ENCODE measurements at regions not wholly inside any gene's neighbourhood (a gene's known extent, or its start where the extent isn't known, plus 50 kb on each side); places are given as distances from the start of the nearest gene placed in this dataset.
A peak's percentile ranks its signal among the peaks of the same experiment; 100 is the strongest.
"Not testable (repeated sequence)": the region's sequence is repeated elsewhere in the genome, so short reads cannot be mapped to it uniquely, and the experiment has no call there.

- DNase-seq (ENCODE audit: low spot score in 2 of 2) = no peak
- no peaks in the 10 kb centered on the region for H3K27me3 ChIP-seq
- no peak overlapping the region for H3K27ac ChIP-seq
- H3K4me3 ChIP-seq = no peak overlapping the region
- TF ChIP-seq CTCF (IDR thresholded peaks at IDR 0.05) = no peak
- H3K4me1 ChIP-seq = no peaks in the 10 kb centered on the region
- H3K36me3 ChIP-seq = no peaks in the 10 kb centered on the region
- peaks cover 0 to 5% of the 10 kb centered on the region in 2 donors for H3K9me3 ChIP-seq
- intact Hi-C loops (cut with DNase I) = no loop called here
Observed at GRCh38 chr2:56582570-56582969, 398.8 kb downstream of the CCDC85A start.

GRCh38 chr2:56583796-56584315 is 400.1 kb downstream of the CCDC85A start:
- Histone ChIP-seq H3K9me3 (peaks cover 0 to under 1% of the 10 kb centered on the region in 2 donors), H3K27me3 (no peaks in the 10 kb centered on the region), H3K36me3 (no peaks in the 10 kb centered on the region), H3K27ac (no peak overlapping the region), H3K4me3 (no peak overlapping the region), H3K4me1 (peaks cover 0 to 3% of the 10 kb centered on the region in 2 donors)
- DNase-seq (ENCODE audit: low spot score in 2 of 2) = no peak
- intact Hi-C loops (cut with DNase I) = no loop called here
- TF ChIP-seq CTCF (IDR thresholded peaks at IDR 0.05) = no peak

- Histone ChIP-seq H3K27ac (no peak overlapping the region), H3K4me3 (no peak overlapping the region), H3K36me3 (no peaks in the 10 kb centered on the region), H3K9me3 (no peaks in the 10 kb centered on the region), H3K27me3 (no peaks in the 10 kb centered on the region), H3K4me1 (peaks cover 0 to 10% of the 10 kb centered on the region in 2 donors)
- no peak for TF ChIP-seq CTCF (IDR thresholded peaks at IDR 0.05)
- DNase-seq (ENCODE audit: low spot score in 2 of 2) = no peak
- intact Hi-C loops (cut with DNase I) = no loop called here
Observed at GRCh38 chr2:56587456-56587855, 403.7 kb downstream of the CCDC85A start.

- intact Hi-C loops (cut with DNase I) = no loop called here
- no peak for DNase-seq (ENCODE audit: low spot score in 2 of 2)
Observed at GRCh38 chr2:56589194-56589593, 405.4 kb downstream of the CCDC85A start.

GRCh38 chr2:56589835-56590234 is 406.0 kb downstream of the CCDC85A start:
- TF ChIP-seq CTCF (IDR thresholded peaks at IDR 0.05) = no peak
- Histone ChIP-seq H3K36me3 (no peaks in the 10 kb centered on the region), H3K4me1 (peaks cover 0 to 10% of the 10 kb centered on the region in 2 donors), H3K4me3 (no peak overlapping the region), H3K27ac (peak overlapping the region; percentile 37), H3K9me3 (no peaks in the 10 kb centered on the region), H3K27me3 (no peaks in the 10 kb centered on the region)
- intact Hi-C loops (cut with DNase I) = no loop called here
- DNase-seq (ENCODE audit: low spot score in 2 of 2) = no peak

More at GRCh38 chr2:56589194-56589593, 405.4 kb downstream of the CCDC85A start:
- H3K9me3 ChIP-seq = no peaks in the 10 kb centered on the region
- H3K4me1 ChIP-seq = peaks cover 0 to 10% of the 10 kb centered on the region in 2 donors
- peak overlapping the region; percentile 37 for H3K27ac ChIP-seq
- no peak overlapping the region for H3K4me3 ChIP-seq
- no peak for TF ChIP-seq CTCF (IDR thresholded peaks at IDR 0.05)
- no peaks in the 10 kb centered on the region for H3K27me3 ChIP-seq
- H3K36me3 ChIP-seq = no peaks in the 10 kb centered on the region

- Histone ChIP-seq H3K4me1 (peaks cover 0 to 10% of the 10 kb centered on the region in 2 donors), H3K9me3 (no peaks in the 10 kb centered on the region), H3K4me3 (no peak overlapping the region), H3K36me3 (no peaks in the 10 kb centered on the region), H3K27ac (no peak overlapping the region), H3K27me3 (no peaks in the 10 kb centered on the region)
- intact Hi-C loops (cut with DNase I) = no loop called here
- no peak for TF ChIP-seq CTCF (IDR thresholded peaks at IDR 0.05)
- no peak for DNase-seq (ENCODE audit: low spot score in 2 of 2)
Observed at GRCh38 chr2:56590611-56591010, 406.8 kb downstream of the CCDC85A start.

- intact Hi-C loops (cut with DNase I); H3K27ac ChIP-seq; H3K9me3 ChIP-seq; H3K27me3 ChIP-seq; H3K4me1 ChIP-seq; H3K4me3 ChIP-seq; DNase-seq (ENCODE audit: low spot score in 2 of 2); H3K36me3 ChIP-seq: not testable (repeated sequence)
Observed at GRCh38 chr2:56606086-56606485, 422.3 kb downstream of the CCDC85A start.
